C4-2B (cell line): ENCODE measurements at regions not wholly inside any gene's neighbourhood (a gene's known extent, or its start where the extent isn't known, plus 50 kb on each side); places are given as distances from the start of the nearest gene placed in this dataset.

ENCODE experiments used
- H3K27ac ChIP-seq: fragments of 450-650 bp; 2 replicates; pipeline ENCODE4 v1.5.1; 2017
- CTCF ChIP-seq: fragments of 450-650 bp; conservative IDR thresholded peaks from 2 replicates; pipeline ENCODE4 v1.5.1; 2017; ENCODE audit warnings: mild to moderate bottlenecking
- ZFX ChIP-seq: fragments of 450-650 bp; IDR thresholded peaks from 2 replicates; pipeline ENCODE4 v1.6.1; 2017

- H3K27ac ChIP-seq = no peak overlapping the region
- TF ChIP-seq CTCF (no peak), ZFX (no peak)
These were observed 207.3 kb downstream of the NRIP1 start for GRCh38 chr21:14857529-14857928.

GRCh38 chr21:14850394-14850793 is 214.4 kb downstream of the NRIP1 start:
- TF ChIP-seq ZFX = no peak
- no peak for TF ChIP-seq CTCF
- no peak overlapping the region for H3K27ac ChIP-seq

- no peak overlapping the region for H3K27ac ChIP-seq
- TF ChIP-seq ZFX = no peak
- TF ChIP-seq CTCF = no peak
These were observed 218.2 kb downstream of the NRIP1 start for GRCh38 chr21:14846621-14847020.

- TF ChIP-seq ZFX (no peak), CTCF (no peak)
These were observed 220.8 kb downstream of the NRIP1 start for GRCh38 chr21:14844001-14844400.

GRCh38 chr21:14842601-14843000 is 222.2 kb downstream of the NRIP1 start:
- no peak for TF ChIP-seq ZFX
- no peak for TF ChIP-seq CTCF
- no peak overlapping the region for H3K27ac ChIP-seq

More at GRCh38 chr21:14844001-14844400, 220.8 kb downstream of the NRIP1 start:
- no peak overlapping the region for H3K27ac ChIP-seq

- no peak overlapping the region for H3K27ac ChIP-seq
- no peak for TF ChIP-seq CTCF
- TF ChIP-seq ZFX = no peak
These were observed 223.0 kb downstream of the NRIP1 start for GRCh38 chr21:14841511-14842472.

GRCh38 chr21:14838400-14838799 is 226.4 kb downstream of the NRIP1 start:
- H3K27ac ChIP-seq = no peak overlapping the region
- TF ChIP-seq ZFX = no peak
- no peak for TF ChIP-seq CTCF
